Stimulated activated CD4-positive, alpha-beta T cell treated with anti-CD3 and anti-CD28 coated beads, TNF-alpha, amount 100 ng/mL, for 48 hours (primary cell): ENCODE measurements at regions not wholly inside any gene's neighbourhood (a gene's known extent, or its start where the extent isn't known, plus 50 kb on each side); places are given as distances from the start of the nearest gene placed in this dataset.

Source experiments
- DNase-seq, 3 donors: peaks; one replicate each; pipeline ENCODE4 v3.0.0-alpha.2; 2020; ENCODE audit warnings: low read depth in 3 of 3

DNA sequence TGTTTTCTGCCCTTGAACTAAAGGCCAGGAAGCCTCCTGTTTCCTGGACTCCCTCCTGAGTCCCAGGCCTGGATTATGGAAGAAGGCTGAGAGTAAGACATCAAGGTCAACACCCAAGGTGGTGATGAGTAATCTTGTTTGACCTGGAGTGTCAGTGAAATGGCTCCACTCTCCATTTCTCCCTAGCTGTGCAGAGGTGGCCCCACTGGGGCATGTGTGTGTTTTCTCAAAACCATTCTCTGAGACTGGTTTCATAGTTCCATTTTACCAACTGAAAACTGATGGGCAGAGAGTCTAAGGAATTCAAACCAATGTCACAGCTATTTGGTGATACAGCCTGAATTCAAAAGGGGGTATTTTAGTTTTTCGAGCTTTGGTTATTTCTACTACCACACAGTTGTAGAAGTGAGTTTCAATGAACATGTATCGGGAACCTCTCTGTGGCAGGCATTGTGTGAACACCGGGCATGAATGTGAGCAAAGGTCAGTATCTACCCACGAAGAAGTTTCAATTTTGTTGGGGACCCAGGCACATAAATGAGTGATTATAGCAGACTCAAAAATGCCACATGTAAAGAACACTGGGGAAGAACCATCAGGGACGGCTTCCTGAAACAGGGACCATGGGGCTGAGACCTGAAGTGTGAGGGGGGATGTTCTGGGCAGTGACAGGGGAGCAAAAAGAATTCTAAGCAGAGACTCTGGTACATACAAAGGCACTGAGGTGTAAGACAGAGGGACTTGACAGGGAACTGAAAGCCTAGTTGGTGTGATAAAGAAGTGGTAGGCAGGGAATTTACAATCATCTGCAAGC is 269.6 kb upstream of the KLF4 start:
- DNase-seq = no peak

DNA sequence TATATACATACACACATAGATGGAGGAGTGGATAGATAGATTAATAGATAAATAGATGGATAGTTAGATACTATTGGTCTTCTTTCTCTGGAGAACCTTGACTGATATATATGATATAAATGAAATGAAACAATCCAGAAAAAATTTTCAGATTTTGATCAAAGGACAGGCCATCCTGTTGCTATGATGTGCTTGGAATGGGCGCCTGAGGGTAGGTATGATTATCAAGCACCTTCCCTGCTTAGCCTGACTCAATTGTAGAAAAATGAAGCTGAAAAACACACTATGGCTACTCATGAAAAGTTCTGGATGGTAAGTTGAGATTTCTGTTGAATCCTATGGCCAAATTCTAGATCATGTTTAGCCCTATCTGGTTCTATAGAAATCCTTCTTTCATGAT is 266.5 kb upstream of the KLF4 start:
- no peak for DNase-seq

DNA sequence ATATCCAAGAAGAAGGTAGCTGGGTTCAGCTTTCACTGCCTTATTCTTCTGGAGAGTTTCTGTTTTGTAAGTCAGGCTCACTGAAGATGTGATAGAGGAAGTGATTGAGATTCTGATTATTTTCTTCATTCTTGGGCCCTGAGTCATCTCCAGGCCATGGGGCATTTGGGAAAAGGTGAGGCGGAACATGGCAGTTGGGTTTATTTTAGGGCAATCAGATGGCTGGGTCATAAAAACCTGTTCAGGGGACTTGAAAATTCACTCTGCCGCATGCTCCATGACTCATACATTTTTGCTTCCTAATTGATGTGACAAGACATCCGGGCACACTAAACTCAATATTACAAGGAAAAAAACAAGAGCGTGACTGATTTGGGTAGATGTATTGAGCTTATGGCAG is 265.7 kb upstream of the KLF4 start:
- DNase-seq = no peak

DNA sequence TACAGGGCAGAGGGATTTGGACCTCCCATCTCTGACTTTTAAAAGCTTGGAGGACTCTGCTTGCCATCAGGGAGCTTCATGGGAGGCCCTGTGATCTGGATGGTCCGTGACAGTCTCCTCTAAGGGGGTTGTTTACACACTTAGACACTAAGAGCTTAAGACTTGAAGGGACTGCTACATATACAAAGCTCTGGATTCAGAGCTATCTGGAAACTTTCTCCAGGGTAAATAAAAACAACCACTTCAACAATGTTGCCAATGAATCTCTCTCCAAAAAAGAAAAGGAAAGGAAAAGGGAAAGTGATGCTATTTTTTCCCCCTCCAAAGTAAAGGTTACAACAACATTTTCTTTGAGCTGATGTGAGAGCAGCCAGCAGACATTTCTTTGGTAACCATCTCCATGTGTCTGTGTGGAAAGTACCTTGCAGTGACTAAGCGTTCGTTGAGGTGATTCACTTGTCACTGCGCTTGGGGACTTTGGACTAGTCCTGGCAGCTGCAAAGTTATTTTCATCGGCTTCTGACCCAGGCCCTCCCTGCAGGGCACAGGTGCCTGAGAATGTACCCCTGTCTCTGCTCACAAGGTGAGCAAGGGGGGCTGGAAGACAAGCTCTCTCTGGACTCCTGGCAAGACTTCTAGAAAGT is 262.1 kb upstream of the KLF4 start:
- DNase-seq = no peak

DNA sequence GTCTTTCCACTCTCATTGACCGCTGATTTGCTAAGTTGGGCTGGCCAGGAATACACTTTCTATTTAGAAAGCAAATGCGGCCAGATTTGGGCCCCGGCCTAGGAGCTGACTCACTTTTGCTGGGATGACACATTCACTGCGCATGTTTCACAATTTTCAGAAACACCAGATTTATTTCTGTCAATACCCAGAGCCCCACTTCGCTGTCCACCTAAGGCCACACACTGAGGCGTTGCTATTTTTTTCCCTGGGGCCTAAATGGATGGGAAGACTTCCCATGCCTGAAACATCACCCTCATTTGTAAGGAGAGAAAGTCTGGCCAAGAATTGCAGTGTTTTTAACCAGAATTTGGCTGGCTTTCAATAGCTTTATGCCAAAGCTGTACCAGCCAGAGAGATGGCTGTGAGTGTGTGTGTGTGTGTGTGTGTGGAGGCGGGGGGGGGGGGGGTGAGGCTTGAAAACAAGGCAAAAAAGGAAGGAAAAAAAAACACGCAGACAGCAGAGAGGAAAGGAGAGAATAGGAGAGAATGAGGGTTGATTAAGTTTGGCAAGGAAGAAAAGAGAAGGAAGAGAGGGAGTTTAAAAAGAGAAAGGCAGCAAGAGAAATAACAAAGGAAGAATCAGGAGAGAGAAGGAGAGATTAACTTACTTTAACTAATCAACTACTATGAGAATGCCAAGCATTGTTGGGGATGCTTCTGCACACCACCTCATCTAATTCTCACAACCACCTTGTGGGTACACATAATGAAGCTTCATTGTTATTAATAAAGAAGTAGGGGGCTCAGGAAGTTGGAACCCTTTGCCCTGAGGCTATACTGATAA is 261.4 kb upstream of the KLF4 start:
- DNase-seq = no peak

DNA sequence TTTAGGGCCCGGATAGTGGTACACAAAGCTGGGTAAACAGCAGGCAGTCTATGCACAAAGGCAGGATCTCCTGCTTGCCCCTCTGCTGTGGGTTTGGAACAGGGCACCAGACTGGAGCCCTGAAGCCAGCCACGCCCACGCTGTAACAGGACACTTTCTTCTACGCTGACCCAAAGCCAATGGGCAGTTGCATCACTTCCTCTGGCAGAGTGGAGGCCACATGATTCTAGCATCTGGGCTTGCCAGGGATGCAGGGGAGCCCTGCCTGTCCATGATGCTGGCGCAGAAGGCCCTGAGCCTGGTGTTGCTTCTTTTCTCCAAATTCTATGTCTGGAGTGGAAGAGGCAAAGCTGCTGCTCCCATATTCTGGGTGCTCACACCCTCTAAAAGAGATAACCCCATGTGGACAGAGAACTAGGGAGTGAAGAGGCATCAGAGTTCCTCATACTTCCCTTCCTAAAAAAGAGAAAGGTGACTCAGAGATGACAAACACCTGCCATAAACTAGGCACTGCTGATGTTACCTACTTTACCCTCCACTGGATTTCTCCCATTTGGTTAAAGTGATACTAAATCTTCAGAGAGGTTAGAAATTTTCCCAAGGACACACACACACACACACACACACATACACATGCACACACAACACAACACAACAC is 260.3 kb upstream of the KLF4 start:
- DNase-seq = no peak

DNA sequence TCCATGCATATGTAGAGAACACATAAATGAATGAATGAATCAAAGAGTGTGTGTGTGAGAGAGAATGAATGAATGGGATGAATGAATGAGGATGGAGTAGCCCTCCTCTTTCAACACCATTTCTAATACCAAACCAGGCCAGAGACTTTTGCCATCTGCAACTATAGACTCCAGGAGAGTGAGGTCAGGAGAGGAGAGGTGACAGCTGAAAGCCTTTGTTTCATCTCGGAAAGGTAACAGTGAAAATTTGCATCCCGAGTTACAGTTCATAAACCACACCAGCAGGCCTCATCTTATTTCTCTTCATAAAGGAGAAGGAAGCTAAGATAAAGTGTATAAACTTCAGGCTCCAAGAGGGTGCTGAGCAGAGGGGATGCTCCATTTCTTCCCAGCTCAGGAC is 255.3 kb upstream of the KLF4 start:
- DNase-seq = no peak

DNA sequence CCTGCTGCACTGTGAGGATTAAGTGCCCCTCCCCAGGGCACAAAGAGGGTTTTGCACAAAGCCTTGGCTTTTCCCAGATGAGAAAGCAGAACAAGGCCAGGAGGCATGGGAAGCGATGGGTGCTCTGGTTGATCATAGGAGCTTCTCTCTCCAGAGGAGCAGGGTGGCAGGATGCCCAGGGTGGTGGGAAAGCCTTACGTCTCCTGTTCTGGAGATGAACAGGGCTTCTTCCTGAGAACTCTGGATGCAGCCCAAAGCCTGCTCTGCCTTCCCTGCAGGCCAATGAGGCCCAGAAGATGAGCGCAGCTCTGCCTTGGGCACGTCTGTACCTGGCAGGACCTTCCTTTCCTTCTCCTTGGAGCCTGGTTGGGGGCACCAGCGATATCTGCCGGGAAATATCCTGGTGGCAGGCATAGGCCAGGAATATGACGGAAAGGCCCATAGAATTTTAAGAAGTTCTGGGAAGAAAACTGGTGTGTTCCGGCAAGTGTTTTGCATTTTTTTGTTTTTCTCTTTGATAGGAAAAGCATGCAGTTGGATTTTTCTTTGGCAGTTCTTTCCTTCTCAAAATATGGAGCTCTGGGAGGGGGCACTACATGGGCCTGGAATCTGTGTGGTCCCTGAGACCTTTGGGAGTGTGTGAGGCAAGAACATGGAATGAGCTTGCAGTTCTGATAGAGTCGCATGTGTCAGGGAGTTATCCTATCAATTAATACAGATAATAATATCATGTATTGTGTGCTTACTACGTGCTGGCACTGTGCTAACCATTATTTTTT is 253.2 kb upstream of the KLF4 start:
- no peak for DNase-seq

DNA sequence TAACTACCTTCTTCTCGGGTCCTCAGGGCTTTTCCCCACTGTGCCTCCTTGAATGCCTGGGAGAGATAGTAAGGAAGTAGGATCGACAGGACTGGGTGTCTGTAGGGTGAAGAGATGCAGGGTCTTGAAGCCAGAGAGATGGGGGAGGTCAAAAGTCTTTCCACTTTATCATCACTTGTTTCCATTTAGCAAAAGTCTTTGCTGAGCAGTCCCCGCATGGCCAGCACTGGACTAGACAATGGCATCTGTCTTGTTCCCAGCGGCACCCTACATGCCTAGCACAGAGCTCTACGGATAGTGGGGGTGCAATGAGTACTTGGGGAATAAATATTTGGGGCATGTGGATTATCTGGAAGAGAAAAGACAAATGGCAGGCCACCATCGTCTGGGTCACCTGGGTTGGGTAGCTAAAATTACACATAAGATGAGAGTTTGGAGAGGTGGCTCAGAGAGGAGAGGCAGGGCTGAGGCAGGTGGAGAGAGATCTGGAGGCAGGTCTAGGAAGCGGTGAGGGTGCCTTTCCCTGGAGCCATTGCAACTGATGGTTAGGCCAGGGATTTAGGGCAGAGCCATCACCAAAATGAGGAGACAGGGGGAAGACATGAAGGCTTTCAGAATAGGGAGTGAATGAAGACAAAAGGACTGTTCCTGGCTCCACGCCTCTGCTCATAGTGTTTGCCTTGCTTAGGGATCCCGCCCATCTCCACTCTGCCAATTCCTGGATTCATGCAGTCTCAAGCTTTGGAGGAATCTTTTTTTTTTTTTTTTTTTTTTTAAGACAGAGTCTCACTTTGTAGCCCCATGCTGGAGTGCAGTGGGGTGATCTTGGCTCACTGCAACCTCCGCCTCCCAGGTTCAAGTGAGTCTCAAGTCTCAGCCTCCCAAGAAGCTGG is 250.8 kb upstream of the KLF4 start:
- no peak for DNase-seq

DNA sequence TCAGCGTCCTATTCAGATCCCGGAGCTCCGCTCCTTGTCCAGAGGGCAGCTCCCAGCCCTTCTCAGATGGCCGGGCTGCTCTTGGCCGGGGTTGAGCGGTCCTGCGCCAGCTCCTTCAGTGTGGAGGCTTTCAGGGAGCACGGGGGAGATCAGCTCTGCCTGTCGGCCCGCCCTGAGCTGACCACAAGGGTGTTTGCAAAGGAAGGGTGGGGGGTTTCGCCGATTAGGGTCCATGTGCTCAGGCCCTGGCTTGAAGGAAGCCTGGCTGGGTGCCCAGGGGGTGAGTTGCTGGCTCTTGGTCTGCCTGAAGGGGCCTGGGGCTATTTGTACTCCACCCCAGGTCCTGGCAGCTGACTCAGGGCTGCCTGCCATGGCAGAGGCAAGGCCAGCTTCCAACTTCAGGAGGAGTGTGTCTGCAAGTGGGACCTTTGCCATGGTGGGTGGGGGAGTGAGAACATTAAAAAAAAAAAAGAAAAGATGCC is 250.1 kb upstream of the KLF4 start:
- DNase-seq = no peak

DNA sequence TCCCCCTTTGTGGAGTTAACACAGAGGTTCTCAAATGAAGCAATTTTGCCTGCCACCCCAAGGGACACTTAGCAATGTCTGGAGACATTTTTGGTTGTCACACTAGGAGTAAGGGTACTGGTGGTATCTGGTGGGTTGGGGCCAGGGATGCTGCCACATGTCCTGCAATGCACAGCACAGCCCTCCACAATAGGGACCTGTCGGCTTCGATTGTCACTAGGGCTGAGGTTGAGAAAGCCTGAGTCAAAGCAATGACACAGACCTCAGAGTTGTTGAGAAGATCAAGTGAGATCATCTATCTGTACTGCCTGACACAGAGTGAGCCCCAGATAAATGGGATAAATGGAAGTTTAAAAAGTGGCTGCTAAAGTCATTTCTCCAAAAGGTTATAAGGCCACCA is 249.2 kb upstream of the KLF4 start:
- DNase-seq = no peak

DNA sequence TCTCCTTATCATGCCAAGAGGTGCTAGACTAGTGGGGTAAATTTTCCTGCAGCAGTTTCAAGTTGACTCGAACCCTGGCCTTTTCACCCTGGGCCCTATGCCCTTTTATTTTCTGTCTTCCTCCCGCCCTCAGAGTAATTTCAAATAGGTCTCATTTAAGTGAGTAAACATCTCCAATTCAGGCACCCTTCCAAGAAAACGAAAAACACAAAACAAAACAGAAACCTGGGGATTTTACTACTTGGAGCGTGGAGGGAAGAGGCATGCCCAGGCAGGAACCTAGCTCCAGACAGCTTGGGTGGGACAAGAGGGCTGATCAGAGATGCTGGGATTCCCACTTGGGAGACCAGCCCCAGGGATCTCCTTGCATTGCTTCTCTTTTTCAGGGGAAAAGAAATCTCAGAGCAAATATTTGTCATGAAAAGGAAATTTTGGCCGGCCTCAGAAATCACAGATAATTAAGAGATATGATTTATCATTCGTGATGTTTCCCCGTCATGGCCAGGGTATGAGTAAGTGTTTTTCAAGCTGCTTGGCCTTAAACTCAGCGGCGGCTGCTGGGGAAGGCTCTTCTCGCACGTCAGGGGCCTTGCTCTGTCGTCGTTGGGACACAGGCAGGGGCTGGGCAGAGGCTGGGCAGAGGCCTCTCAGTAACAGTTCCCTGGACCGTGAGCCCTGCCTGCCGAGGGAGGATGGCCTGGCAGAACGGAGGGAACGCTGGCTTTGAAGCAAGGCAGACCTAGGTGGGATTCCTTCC is 248.6 kb upstream of the KLF4 start:
- no peak for DNase-seq

DNA sequence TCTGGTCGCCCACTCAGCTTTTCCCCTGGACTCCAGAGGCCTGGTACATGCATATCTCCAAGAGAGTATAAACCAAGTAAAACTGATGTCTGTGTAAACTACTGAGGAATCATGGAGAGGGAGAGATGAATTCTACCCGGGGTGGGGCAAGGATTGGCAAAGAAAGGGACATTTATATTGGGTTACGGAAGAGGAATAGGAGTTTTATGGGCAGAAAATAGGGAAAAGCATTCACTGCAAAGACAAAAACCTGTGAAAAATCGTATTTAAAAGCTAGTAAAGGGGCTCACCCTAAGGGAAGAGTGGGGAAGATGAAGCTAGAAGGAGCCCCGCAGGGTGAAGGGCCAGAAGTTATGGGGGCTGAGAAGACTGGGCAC is 248.0 kb upstream of the KLF4 start:
- no peak for DNase-seq

DNA sequence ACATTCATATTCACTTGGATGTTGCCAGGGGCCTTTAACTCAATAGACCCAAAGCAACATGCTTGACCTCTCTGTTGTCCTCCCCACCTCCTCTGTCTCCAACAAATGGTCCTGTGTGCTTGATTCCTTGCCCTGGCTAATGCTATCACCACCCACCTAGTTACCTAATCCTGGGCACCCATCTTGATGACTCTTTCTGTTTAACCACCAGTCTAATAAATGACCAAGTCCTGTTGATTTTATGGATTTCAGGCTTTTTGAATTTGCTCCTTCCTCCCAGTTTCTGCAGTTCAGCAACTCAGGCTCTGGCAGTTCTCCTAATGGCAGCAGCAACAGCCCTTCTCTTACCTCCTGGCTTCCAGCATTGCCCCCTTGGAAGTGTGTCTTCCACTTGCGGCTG is 246.3 kb upstream of the KLF4 start:
- DNase-seq = no peak

DNA sequence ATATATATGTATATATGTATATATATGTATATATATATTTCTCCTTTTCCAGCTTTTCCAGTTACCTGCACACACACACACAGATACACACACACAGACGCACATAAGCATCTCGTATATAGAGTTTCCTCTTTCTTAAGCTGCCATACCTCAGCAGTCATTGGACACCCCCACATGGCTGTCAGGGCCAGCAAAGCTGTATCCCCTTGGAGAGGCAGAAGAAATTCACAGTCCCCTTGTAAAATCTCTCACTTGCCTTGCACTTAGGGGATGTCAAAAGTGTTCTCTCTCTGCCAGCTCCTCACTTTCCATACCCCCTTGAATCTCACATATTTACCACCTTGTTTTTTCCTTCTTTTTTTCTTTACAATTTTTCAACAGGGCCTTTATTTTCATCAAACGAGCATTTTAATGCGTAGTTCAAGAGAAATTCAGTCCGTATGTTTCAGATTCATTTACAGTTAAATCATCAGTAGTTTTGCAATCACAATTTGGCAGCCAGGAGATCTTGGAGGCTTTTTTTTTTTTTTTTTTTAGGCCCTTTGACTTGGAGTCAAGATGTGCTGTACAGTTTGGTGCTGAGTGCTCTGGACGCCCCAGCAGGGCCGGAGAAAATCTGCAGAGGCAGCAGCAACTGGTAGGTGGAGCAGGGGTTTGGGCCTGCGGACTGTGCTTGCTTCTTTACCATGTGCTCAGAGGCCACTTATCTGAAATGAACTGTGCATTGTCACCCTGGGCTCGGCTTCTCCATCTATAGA is 244.9 kb upstream of the KLF4 start:
- no peak for DNase-seq

DNA sequence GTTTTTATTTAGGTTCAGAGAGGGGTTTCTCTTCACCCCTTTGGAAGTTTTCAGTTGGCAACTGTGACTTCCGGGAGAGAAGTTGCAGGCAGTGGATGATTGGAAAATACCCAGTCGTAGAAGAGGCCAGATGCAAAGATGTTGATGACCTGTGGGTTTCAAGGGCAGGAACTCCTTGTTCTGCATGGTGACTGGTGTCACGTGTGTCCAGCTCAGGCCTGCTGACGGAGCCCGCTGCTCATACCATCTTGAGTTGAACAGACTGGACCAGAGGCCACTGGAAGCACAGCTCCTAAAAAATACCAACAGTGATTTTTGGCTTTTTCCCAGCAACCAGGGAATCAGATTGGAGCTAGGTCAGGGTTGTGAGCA is 243.9 kb upstream of the KLF4 start:
- DNase-seq = no peak

DNA sequence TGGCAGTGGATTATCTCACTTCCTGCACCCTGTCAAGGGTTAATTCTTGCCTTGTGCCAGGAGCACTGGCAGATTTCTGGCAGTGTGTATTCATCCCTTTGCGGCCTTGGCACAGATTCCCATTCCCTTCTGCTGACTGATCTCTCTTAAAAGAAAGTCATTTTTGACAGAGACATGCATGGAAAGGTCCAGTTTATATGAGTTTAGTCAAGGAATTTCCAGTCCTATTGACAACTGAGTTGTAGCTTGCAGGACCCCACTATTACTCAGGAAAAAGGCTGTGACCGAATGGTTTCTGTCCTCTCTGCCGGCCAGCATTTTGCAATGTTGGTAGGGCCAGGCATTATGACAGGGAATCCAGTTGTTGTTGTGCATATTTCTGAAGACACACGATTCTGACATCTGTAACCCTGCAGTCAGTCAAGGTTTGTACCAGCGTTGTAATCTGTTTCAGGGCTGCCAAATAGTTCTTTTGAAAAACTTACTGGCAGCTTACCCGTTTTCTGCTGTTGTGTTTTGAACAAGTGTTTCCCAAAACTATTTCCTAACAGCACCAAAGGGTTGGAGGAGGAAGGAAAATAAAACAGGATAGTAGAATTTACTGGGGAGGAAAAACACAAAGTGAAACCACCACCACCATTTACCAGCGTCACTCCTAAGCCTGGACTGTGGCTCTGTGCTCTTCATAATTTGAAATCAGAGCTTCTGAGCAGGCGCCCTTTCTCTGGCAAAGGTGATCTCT is 243.4 kb upstream of the KLF4 start:
- no peak for DNase-seq

DNA sequence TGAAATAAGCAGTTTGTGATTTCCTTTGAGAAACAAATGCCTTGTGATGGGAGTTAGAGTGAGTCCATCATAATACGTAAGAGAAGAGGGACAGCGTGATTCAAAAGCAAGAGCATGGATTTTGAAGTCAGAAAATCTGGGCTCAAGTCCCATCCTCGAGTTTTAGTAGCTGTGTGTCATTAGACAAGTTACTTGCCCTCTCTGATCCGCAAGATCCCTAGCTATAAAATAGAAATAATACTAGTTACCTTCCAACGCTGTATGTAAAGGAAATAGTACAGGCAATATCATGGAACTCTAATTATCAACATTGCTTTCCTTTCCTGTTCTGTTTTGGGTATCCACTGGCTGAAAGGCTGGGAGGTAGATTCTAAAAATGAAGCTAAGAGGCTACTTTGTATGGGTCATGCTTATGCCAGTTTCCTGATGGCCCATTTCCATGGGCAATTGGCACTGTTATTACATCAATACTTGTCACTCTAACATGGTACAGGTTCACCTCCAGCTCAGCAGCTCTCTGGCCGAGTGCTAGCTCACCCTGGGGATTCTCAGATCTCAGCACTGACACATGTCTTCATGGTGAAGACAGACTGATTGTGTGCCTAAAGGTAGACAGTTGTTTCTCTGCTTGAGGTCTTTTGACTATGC is 241.7 kb upstream of the KLF4 start:
- DNase-seq = no peak
